ENCODE measurements at regions not wholly inside any gene's neighbourhood (a gene's known extent, or its start where the extent isn't known, plus 50 kb on each side); places are given as distances from the start of the nearest gene placed in this dataset.
"Not testable (repeated sequence)": the region's sequence is repeated elsewhere in the genome, so short reads cannot be mapped to it uniquely, and the experiment has no call there.

- DNase-seq (ENCODE audit: insufficient read length, low spot score) = no peak
- no peak for FAIRE-seq
These were observed 72.1 kb downstream of the TMEM212 start for GRCh38 chr3:171915275-171915674.

- no peak for FAIRE-seq
- no peak for DNase-seq (ENCODE audit: insufficient read length, low spot score)
These were observed 73.7 kb downstream of the TMEM212 start for GRCh38 chr3:171916888-171917287.

DNA sequence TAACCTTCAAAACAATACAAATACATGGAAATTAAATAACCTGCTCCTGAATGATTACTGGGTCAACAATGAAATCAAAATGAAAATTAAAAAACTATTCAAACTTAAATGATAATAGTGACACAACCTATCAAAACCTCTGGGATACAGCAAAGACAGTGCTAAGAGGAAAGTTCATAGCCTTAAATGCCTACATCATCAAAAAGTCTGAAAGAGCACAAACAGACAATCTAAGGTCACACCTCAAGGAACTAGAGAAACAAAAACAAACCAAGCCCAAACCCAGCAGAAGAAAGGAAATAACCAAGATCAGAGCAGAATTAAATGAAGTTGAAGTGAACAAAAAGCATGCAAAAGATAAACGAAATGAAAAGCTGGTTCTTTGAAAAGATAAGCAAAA, 79.5 kb downstream of the TMEM212 start:
- not testable (repeated sequence) for FAIRE-seq; DNase-seq (ENCODE audit: insufficient read length, low spot score)

DNA sequence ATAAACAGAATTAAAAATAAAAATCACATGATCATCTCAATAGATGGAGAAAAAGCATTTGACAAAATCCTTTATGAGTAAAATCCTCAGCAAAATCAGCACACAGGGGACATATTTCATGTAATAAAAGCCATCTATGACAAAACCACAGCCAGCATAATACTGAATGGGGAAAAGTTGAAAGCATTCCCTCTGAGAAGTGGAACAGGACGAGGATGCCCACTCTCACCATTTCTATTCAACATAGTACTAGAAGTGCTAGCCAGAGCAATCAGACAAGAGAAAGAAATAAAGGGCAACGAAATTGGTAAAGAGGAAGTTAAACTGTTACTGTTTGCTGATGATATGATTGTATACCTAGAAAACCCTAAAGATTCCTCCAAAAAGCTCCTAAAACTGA, 80.5 kb downstream of the TMEM212 start:
- FAIRE-seq; DNase-seq (ENCODE audit: insufficient read length, low spot score): not testable (repeated sequence)

GRCh38 chr3:171924864-171925263, 81.7 kb downstream of the TMEM212 start:
- DNase-seq (ENCODE audit: insufficient read length, low spot score); FAIRE-seq: not testable (repeated sequence)

DNA sequence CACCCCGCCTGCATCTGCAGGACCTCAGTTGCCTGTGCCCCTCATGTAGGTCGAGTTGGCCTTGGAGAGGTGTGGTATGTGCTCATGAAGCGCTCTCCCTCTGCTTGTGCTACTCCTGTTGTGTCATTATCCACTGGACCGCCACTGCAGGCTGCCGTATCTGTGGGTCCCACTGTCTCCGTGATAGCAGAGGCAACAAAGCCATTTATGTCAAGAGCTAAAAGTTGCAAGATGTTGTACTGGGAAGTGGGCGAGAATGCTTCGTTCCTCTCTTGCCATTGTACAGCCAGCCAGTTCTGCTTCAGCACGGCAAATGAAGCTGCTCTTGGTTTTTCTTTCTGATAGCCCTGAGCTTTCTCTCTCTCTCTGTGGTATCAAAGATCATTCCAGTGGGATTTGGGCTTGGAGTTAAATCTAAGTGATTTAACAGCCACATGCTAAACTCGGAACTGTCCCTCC, 89.0 kb downstream of the TMEM212 start:
- FAIRE-seq = no peak
- DNase-seq (ENCODE audit: insufficient read length, low spot score) = no peak

DNA sequence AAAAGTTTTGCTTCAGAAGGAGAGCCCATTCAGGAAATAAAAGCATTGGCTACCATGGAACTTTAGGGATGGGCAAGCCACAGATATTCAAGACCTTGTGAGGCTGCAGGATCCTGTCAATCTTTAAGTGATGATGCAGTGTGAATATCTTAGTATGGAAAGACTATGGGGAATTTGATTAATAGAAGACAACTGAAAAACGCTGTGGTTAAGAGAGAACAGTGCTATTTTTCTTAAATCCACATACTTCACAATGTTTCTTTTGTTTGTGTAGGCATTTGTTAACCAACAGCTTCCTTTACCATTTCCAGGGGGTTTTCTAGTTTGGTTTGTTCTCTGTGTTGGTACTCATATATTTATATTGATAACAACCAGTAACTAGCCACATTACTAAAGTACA, 90.3 kb downstream of the TMEM212 start:
- FAIRE-seq = no peak
- no peak for DNase-seq (ENCODE audit: insufficient read length, low spot score)

DNA sequence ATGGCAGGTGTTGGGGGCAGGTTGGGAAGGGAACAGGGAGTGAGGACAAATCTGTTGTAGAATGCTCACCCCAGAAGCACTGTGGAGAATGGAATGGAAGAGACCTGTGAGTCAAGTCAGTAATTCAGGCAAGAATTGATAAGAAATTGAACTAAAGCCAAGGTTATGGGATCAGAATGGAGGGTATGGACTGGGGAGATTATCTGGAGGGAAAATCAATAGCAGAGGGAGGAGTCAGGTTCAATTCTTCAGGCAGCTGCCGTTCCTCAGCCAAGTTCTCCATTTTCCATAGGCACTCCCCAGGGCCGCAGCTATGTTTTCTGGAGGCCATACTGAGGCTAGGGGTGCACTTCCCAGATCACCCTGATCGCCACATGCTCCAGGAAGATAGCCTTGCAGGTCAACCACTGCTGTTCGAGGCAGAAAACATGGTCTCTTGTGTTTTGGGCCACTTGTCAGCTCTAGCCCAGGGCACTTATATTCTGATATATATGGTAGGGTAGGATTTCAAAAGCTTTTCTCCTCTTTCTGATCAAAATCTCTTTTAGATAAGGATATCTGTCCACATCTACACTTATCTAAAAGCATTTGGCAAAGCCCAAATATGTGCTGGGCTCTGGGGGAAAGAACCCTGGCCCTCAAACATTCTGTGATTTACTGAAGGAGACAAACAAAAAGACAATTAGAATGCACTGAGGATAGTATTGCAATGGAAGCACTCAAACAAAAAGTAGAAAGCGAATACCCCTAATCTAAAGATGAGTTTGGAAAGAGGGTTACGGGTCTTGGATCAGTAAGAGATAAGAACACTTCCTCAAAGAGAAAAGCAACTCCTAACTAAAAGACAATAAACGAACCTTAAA, 92.3 kb downstream of the TMEM212 start:
- DNase-seq (ENCODE audit: insufficient read length, low spot score) (no peak), FAIRE-seq (no peak)

DNA sequence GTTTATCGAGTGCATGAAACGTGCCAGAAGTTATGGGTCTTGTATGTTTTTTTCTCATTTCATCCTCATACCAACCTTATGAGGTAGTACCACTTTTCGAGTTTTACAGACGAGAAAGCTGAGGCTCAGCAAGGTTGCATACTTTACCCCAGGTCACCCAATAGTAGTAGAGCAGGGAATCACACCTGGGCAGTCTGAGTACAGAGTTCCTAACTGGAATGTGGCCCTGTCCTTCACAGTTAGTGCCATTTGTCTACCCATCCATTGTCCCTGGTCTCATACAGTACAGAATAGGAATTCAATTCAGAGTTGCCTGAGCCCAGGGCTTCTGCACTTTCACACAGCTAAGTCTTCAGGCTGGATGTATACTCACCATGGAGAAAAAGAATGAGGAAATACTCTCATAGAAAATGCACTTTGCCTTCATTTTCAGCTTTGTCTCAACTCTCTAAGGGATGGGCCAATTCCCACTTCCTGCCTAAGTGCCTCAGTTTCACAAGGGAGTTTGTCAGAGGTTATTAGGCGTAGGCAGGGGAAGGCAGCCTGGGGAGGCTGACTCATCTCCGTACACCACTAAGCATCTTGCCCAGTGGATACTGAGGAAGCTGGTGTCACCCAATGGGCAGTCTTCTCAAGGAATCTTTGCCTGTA, 93.2 kb downstream of the TMEM212 start:
- DNase-seq (ENCODE audit: insufficient read length, low spot score) (no peak), FAIRE-seq (no peak)

GRCh38 chr3:171939578-171939977, 96.4 kb downstream of the TMEM212 start:
- no peak for DNase-seq (ENCODE audit: insufficient read length, low spot score)
- FAIRE-seq = no peak

DNA sequence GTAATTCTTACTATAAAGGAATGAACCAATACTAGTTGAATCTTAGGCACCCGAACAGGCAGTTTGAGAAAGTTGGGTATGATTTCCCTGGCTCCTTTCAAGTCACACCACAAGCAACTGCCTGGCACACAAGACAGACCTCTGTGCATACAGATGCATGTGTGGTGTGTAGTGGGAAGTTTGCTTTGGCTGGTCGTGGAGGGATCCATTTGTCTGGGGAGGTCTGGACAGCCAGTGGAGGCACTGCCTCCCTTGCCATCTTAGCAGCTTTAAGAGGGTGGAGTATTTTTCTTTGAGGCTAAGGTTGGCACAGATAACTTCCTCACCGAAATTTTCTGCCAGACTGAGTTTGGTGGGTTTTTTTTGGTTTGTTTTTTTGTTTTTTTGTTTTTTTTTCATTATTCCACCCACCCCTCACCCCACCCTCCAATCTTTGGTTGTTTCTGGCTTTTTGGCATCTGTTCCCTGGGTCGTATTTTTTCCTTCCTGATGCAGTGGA, 97.1 kb downstream of the TMEM212 start:
- FAIRE-seq (no peak), DNase-seq (ENCODE audit: insufficient read length, low spot score) (no peak)

DNA sequence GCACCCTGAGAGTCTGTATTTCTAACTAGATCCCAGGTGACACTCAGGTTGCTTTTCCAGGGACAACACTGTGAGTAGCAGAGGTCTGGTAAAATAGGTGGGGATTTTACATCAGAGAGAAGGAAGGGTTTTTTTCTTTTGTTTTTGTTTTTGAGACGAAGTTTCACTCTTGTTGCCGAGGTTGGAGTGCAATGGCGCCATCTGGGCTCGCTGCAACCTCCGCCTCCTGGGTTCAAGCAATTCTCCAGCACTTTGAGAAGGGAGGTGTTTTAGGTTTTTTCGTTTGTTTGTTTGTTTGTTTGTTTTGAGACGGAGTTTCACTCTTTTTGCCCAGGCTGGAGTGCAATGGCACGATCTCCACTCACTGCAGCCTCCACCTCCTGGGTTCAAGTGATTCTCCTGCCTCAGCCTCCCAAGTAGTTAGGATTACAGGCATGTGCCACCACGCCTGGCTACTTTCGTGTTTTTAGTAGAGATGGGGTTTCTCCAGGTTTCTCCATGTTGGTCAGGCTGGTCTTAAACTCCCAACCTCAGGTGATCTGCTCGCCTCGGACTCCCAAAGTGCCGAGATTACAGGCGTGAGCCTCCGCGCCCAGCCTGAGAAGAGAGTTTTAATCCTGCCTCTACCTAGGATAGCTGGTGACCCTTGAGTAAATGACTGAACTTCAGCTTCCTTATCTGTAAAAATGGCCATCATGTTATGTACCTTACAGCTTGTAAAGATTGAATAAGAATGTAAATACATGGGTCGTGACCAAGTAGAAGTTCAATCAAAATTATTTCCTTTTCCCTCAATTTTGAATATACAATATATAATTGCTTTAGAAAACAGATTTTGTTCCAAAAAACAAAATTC, 95.9 kb upstream of the FNDC3B start:
- DNase-seq (ENCODE audit: insufficient read length, low spot score) (no peak), FAIRE-seq (no peak)

DNA sequence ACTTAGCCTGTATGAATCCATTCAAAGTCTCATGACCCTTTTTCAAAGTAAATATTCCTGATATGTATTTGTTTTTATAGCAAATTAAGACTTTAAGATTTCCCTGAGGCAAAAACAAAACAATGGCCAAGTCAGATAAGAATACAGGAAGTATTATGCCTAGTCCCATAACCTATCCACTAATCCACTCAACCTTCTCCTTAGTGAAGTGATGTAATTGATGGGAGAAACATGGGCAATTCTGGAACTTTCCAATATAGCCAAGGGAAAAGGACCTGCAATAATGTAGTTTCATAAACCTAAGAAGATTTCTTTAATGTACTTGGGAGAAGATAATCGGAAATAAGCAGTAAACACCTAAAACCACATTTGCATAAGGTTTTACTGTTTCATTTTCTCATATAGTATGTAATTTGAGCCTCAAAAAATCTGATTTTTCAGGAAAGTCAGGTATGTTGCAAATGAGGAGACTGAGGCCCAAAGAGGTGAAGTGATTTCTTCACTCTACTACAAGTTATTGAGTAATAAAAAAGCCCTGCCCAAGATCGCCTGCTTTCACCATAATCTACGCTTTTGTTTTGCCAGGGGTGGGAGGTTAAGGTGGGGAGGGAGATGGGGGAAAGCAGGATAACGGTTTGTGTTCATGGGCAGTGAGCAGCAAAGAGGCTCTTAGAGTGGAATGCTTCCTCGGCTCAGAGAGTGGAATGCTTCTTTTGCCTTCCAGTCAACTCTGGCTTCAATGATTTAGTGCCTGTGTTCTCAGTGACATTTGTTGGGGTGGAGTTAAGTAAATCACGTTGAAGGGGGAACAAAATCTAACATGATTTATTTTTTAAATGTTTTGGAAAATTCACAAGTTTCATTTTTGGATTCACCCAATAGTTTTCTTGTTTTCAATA, 95.0 kb upstream of the FNDC3B start:
- peak; percentile 37 for FAIRE-seq
- DNase-seq (ENCODE audit: insufficient read length, low spot score) = no peak

GRCh38 chr3:171948674-171949073, 90.7 kb upstream of the FNDC3B start:
- DNase-seq (ENCODE audit: insufficient read length, low spot score) = no peak
- FAIRE-seq = no peak

DNA sequence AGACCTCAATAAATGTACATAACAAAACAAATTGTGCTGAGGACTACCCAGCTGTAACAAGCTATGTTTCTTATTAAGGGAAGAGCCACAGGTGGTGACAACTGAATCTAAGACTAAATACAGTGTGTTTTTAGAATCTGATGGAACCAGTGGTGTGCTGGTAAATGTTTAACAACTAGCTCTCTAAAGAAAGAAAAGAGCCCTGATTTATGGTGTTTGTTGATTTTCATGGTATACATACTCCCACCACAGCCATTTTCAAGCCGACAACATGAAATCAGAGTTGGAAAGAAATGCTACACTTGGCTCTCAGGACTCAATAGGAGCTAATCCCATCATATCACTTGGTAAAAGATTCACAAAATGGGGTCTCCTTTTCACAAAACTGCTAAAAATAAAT, 89.8 kb upstream of the FNDC3B start:
- FAIRE-seq (no peak), DNase-seq (ENCODE audit: insufficient read length, low spot score) (no peak)

DNA sequence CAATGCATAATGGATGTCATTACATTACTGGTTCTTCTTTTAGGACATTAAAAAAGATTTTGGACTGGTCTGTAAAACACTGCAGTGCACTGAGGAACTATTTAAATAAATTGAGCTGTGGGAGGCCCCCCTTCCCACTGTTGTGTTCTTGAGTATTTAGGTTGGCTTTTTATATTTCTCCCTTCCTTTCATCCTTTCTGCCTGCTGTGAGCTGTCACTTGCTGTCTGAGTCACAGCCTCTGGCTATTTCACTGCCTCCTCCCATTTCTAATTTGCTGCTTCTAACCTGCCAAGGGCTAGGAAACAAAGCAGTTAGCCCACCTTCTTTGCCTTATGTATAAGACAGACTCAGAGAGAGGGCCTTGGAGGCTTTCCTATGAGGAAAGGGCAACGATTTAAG, 89.0 kb upstream of the FNDC3B start:
- FAIRE-seq (no peak), DNase-seq (ENCODE audit: insufficient read length, low spot score) (no peak)

DNA sequence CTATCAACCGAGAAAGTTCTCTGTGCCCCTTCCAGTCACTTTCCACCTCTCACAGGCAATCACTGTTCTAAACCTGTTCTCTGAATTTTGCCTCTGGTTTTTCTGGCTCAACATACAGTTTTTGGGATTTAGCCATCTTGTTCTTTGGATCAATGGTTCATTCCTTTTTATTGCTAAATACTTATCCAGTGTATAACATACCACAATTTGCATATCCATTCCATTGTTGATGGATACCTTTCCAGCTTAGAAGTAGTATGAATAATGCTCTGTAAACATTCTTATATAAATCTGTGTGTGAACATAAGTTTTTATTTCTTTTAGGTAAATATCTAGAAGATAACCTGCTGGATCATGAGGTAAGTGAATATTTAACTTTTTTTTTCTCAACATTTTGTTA, 87.8 kb upstream of the FNDC3B start:
- DNase-seq (ENCODE audit: insufficient read length, low spot score) = no peak
- FAIRE-seq = no peak

- DNase-seq (ENCODE audit: insufficient read length, low spot score) (no peak), FAIRE-seq (no peak)
These were observed 85.9 kb upstream of the FNDC3B start for GRCh38 chr3:171953301-171954022.

- DNase-seq (ENCODE audit: insufficient read length, low spot score) (no peak), FAIRE-seq (no peak)
These were observed 84.5 kb upstream of the FNDC3B start for GRCh38 chr3:171954690-171955383.
